ENCODE measurements at regions not wholly inside any gene's neighbourhood (a gene's known extent, or its start where the extent isn't known, plus 50 kb on each side); places are given as distances from the start of the nearest gene placed in this dataset.

DNA sequence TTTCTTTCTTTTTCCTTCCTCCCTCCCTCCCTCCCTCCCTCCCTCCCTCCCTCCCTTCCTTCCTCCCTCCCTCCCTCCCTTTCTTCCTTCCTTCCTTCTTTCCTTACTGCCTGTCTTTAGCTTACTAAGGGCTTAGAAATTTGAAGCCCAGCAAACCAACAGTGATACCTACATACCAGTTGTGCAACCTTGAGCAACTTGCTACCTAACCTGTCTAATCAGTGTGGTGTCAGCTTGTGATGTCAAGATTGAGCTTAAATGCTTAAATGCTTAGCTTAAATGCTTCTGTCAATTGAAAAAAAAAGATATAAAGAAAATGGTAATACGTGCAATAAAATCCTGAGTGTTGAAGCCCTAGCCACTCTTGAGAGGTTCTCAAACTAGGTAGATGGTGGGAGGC, 728.6 kb downstream of the TRIML1 start:
- no peak for DNase-seq

DNA sequence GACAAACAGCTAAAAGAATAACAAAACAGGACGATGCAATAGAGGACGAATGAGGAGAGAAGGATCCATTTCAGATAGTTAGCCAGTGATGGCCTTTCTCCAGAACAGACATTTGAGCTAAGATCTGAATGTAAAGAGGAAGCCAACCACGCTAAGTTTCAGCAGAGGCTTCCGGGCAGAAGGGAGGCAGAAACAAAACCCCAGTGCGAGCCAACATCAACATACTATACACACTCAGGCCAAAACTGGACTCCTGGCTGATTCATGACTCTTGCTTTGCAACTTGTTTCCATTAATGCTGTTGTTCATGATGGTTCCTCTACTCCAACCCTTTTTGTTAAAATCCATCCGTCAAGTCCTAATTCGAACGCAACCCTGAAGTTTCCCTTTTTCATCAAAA, 730.3 kb downstream of the TRIML1 start:
- no peak for DNase-seq

DNA sequence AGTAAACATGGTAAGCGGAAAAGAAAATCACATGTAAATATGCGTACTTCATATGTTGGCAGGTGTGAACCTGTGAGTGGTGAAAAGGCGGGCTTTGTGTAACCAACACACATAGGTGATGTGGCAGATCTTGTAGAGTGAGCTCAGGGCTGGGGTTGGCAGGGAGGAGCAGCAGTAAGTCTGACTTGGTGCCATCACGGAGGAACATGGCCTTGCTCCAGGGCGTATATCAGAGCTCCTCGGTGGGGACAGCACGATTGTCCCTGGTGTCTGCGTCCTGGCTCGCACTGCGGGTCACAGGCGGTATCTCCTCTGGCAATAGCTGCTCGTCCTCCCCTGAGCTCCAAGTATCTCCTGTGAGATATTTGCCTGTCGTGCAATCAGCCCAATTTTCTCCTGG, 733.6 kb downstream of the TRIML1 start:
- DNase-seq: no peak

DNA sequence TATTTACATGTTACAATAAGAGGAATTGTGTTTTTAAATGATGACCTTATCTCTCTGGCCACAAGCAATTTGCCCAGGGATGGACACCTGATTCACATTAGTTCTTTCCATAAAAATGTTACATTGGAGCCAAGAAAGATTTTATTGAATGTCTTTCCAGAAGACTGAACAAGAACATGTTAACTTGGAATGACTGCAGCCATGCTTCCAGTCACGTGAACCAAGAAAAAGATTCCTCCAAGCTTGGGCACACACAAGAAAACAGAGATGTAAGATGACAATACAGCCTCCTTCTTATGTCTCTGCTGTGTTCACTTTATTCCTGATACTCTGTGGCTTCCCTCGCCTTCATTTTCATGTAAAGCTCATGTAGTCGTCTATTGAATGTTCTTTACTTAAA, 737.6 kb downstream of the TRIML1 start:
- DNase-seq: no peak

DNA sequence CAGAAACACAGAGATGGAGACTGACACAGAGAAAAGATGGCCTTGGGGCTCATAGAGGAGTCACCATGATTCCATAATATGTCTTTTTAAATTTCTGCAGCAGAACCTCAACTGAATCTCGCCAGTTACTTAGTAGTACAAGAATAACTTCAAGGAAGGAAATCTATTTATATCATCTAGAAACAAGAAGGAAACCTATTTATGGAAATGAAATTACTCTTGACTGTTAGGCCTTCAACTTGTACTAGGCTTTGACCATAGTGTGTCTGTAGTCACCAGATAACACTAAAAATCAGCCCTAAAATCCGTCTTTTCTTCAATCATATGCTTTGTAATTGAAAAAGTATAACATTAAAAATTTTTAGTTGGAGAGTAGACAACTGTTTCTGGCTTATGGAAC, 740.4 kb downstream of the TRIML1 start:
- DNase-seq: peak; percentile 92

DNA sequence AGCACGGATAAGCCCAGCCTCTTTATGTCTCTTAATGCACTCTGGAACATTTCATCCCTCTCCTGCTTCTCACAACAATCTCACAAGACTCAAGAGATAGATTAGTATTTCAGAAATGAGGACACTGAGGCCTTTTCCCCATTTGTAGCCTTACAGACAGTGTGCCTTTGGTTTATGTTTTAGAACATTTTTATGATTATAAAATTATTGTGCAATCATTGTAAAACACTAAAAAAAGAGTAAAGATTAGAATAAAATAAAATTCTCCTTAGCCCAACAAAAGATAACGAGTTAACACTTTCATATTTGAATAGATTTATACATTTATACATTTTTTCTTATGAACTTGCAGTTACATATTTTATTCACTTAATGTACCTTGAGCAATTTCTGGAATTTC, 748.7 kb downstream of the TRIML1 start:
- DNase-seq: no peak

DNA sequence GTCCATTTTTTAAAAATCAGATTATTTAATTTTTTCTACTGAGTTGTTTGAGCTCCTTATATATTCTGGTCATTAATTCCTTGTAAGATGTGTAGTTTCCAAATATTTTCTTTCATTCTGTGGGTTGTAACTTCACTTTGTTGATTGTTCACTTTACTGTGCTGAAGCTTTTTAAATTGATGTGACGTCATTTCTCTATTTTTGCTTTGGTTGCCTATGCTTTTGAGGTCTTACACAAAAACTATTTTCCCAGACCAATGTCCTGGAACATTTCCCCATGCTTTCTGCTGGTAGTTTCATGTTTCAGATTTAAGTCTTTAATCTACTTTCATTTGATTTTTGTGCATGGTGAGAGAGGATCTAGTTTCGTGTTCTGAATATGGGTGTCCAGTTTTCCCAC, 753.6 kb downstream of the TRIML1 start:
- no peak for DNase-seq

DNA sequence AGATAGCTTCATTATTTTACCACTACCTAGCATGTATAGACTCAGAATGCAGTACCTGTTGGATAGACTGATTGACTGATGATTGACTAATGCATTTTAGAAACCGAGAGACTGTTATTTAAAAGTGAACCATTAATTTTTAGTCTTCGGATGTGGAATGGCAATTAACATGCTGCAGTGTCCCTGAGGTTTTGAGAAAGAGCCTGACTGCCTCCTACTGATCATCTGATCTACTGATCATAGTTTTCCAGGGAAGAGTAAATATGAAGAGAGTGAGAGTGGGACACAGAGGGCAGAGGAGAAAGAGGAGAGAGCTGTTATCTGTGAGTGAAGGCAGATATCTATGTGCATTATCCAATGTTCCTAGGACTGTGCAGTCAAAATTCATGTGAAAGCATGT, 764.7 kb downstream of the TRIML1 start:
- DNase-seq: no peak

DNA sequence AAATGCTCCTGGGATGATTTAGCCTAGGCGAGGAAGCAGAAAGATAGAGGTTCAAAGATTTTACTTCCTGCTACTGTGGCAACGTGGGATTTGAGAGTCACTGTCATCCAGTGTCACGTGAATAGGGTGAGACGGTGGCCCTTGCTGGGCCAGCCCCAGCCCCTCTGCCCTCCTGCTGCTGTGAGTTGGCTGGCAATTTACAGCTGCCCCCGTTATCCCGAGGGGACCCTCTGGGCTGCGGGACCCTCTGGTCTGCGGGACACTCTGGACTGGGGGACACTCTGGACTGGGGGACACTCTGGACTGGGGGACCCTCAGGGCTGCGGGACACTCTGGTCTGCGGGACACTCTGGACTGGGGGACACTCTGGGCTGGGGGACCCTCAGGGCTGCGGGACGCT, 765.4 kb downstream of the TRIML1 start:
- DNase-seq: no peak

DNA sequence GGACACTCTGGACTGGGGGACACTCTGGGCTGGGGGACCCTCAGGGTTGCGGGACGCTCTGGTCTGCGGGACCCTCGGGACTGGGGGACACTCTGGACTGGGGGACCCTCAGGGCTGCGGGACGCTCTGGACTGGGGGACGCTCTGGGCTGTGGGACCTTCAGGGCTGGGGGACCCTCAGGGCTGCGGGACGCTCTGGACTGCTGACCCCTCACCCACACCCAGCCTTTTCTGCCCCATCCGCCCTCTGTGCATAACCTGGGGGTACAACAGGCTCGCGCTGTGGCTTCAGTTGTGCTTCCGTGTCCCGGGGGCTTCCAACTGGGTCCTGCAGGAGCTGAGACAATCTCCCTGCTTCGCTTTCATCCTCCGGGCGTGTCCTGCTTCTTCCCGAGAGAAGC, 766.0 kb downstream of the TRIML1 start:
- DNase-seq: no peak

DNA sequence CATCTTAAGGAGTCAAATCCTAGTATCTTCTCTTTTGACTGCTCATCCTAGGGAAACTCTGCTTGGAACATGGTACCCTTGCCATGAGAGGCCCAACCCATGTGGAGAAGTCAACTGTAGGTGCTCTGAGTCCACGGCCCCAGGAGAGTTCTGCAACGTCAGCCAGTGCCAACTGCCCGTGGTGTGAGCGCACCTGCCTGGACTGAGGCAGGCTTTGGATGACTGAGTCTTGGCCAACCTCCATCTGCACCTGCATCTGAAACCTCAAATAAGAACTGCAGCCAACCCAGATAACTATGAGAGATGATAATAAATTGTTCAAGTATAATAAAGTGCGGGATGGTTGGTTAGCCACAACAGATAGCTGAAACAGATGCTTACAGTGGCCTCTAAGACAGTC, 772.0 kb downstream of the TRIML1 start:
- no peak for DNase-seq

DNA sequence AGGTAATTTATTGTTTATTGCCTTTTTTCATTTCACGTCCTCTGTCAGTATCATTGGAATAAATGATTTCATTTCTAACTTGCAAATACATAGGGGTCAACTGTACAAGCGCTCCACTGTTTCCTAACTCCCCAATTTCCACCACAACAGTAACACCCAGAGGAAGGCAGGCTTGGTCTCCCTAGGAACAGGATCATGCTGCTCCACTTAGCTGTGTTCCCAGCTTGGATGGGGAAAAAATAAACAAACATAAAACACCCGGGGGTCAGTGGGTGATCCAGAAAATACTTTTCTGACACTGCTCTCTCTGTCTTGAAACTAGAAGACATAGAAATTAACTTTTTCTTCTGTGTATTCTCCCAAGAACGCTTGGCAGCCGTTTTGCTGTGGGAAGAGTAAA, 772.5 kb downstream of the TRIML1 start:
- no peak for DNase-seq

DNA sequence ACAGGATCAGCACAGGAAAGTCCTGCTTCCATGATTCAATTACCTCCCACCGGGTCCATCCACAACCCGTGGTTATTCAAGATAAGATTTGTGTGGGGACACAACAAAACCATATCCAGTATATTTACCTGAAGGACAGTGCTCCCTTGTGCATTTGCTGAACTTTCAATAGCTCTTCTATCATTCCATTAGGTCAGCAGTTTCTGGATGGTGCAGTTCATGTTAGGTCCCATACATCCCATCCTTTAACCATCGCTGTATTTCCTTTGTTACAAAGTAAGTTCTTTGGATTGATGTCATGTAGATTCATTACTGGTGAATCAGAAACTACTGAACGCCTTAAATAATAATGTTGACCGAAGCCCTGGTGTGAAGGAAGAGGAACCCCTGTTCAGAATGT, 775.9 kb downstream of the TRIML1 start:
- DNase-seq: no peak

DNA sequence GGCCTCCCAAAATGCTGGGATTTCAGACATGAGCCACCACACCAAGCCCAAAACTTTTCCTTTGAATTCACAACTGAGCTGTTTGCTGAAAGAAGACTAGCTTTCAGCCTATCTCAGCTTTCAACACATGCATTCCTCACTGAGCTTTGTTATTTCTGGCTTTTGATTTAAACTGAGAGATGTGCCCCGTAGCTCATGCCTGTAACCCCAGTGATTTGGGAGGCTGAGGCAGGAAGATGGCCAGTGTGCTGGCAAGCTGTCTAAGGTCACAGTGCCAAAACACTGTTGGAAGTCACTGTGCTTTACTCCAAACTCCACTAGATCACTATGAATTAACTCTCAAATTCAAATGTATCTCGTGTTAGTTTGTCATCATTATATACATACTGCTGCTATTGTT, 779.5 kb downstream of the TRIML1 start:
- DNase-seq: no peak

DNA sequence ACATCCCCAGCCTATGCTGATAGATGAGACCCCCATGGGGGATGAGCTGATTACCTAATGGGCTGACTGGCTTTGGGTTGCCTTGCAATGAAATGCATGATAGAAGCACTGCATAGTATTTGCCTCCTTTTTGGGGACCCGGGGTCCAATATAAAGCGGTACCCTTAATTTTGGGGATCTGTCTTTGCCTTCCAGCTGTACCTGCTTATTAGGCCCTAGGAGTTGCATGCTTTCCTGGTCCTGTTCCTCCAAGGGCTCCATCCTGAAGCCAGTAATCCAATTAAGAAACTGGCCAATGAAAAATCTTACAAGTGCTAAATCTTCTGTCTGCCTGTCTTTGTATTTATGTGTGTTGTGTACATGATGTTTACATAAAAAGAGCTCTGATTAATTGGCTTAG, 791.6 kb downstream of the TRIML1 start:
- no peak for DNase-seq

DNA sequence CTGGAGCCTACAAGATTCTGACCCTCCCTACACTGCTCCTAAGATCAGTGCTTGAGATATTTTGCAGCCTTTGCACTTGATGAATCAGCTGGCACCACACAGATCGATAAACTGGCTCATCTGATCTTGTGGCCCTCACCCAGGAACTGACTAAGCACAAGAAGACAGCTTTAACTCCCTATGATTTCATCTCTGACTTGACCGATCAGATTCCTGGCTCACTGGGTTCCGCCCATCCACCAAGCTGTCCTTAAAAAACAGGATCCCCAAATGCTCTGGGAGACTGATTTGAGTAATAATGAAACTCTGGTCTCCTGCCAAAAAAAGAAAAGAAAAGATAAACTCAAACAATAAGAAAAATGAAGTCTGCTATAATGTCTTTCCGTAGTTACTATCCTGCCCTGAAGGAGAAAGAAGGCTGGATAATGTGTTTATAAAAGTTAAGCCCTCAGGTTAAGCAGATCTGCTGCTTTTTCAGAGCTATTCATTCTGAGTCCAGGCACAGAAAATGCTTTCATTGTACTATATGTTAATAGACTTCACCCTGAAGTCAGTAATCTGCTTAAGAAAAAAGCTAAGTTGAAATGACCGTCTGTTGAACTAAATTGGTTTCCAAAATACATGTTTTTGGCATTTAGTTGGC, 795.2 kb downstream of the TRIML1 start:
- DNase-seq: peak; percentile 50

DNA sequence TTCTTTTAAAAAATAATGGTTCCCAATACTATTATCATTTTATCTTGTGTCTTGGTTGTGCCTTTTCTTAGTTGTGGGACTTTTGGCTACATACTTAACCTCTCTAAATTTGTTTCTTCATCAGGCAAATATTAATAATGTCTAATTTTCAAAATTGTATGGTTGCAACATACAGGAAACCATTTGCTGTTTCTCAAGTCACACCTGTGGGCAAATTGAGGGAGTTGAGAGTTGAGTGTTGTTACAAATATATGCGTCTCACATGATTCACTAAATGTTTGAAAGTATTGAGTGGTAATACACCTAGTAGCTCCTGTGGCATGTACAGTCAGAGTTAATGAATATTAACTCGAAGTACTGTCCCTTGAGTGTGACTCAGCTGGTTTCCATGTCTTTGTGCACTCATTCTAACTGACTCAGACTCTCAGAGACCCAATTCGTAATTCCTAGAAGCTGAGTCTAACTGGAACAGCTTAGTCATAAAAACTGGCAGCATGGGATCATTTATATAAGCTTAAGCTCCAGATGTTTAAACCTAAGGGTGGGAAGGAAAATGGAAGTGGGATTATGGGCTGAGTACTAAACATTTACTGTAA, 802.4 kb downstream of the TRIML1 start:
- peak; percentile 57 for DNase-seq

DNA sequence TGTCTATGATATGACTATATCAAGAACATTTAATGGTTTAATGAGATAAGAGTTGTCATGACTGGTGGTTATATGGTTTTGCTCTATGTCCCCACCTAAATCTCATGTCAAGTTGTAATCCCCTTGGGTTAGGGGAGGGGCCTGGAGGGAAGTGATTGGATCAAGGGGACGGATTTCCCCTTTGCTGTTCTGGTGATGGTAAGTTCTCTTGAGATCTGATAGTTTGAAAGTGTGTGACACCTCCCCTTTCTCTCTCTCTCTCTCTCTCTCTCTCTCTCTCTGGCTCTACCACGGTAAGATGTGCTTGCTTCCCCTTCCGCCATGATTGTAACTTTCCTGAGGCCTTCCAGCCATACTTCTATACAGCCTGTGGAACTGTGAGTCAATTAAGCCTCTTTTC, 803.4 kb downstream of the TRIML1 start:
- DNase-seq: no peak

DNA sequence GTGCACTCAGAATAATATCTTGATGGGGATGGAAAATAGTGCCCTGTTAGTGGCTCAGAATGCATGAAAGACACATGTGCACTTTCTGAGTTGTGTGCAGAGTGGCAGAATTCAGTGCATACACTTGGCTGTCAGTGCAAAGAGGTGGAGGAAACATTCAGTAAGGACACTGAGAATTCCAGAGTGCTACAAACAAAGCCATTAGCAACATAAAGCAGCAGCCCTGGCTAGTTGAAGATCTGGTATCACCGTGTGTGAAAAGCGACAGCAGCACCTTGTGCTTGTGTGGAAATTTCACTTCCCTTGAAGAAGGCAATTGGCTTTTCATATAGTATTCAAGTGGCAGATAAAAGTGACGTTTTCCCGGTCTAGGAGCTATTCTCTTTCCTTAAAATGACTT, 810.4 kb downstream of the TRIML1 start:
- no peak for DNase-seq

DNA sequence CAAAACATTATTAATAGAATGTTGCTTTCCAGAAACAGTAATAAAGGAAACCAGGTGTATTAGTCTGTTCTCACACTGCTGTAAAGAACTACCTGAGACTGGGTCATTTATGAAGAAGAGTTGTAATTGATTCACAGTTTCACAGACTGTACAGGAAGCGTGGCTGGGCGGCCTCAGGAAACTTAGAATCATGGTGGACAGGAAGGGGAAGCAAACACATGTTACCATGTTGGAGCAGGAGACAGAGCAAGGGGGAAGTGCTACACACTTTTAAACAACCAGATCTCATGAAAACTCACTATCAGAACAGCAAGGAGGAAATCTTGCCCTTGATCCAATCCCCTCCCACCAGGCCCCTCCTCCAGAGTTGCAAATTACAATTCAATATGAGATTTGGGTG, 815.8 kb downstream of the TRIML1 start:
- no peak for DNase-seq

DNA sequence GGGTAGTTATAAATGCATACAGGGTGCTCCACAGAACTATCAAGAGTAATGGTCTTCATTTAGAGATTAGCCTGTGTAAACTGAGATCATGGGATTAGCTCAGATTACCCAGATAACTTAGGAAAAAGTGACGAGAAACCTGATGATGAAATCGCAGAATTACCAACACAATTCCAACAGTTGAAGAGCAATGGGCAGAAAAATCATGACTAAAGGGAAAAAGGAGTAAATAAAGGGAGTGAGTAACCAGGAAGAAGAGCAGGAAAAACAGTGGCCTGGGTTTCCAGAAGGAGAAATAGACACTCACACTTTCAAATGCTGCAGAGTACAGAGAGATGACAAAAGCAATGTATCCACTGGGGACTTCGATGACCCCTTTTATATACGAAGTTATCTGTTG, 817.3 kb downstream of the TRIML1 start:
- DNase-seq: no peak

DNA sequence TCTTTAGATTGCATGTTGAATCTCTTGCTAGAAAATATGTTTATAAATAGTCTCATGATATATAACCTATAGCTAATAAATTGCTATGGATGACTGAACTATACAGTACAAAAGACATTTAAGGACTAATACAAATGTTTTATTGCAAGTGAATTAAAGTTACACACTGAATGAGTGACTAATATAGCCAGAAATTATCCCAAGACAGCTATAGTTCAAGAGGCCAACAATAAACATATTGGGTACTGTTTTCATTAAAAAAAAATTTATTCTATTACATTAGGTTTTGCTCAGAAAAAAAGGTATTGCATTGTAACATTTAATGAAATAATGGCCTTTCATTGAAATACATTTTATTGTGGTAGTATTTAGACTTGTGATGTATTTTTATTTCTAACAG, 819.1 kb downstream of the TRIML1 start:
- no peak for DNase-seq

DNA sequence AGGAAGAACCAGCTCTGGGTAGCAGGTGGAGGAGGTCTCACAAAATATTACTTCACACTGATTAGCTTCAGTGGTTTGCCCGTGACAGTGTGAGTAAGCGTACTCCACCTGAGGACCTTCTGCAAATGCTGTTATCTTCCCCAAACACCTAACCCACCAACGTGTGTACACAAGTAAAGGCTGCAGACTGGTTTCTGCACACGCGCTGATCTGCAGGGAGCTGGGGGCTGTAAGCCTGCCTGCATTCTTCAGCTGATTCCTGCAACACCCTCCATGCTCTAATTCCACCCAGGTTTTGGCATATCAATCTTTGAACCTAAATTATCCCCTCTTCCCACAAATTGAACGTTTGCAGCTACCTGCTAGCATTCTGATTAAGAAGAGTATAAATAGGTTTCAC, 820.2 kb downstream of the TRIML1 start:
- DNase-seq: no peak

DNA sequence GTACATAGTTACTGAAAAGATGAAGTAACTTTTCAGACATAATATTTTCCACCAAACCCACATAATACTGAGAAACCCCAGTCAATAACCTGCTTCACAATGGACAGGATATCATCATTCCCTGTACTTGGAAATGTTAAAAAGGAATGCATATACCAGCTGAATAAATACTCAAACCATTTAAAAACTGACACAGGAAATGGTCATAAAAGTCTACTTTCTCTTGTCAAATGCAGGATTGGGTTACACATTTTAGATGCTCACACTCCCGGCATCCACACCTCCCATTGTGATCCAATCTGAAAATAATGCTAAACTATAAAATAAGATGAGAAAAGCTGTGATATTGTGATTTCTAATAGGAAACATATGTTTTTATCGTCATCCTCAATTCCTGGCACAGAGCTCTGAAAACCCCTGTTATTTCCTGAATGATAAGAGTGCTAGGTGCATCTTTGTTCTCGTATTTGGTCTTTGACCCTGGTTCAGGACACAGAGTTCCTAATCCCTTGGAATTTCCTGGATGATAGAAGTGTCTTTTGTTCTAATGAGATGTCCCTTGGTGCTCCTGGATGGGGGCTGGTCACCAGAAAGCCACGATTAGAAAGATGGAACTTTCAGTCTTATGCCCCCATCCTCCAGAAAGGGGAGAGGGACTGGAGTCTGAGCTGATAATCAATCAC, 821.3 kb downstream of the TRIML1 start:
- no peak for DNase-seq

DNA sequence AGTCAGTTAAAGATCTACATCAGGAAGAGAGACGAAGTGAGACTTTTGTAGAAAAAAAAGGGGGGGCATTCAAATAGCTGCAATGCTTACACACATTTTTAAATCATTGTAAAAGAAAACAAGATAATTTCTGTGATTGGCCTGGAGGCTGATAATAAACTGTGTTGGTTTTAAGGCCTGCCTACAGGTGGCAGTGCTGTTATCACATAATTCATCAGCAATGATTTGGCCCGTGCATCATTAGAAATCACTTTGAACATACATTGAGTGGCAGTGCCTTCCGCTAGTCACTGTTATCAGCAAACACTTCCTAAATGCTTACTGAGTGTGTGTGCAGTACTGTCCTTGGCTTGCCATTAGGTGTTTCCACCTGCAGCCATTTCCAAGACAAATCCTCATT, 831.9 kb downstream of the TRIML1 start:
- no peak for DNase-seq

Measured in MV-4-11 (cell line).